ENCODE measurements at regions not wholly inside any gene's neighbourhood (a gene's known extent, or its start where the extent isn't known, plus 50 kb on each side); places are given as distances from the start of the nearest gene placed in this dataset.

DNA sequence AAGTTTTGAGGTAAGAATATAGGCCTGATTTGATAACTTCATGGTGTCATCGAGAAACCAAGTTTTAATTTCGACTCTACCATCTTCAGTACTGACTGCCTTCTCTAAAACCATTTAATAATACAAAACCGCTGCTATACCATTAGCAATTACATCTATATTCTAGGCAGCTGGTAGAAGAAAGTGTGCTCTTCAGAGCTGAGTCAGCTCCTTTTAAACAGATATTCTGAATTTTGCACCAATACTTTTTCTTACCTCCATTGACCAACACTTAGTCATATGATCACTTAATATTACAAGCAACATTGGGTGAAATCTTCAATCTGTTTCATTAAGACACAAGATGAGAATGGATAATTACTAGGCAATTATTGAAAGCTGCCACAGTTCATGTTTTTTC is 1667.8 kb downstream of the PCDH9 start:
- TF ChIP-seq, protein P1, sequence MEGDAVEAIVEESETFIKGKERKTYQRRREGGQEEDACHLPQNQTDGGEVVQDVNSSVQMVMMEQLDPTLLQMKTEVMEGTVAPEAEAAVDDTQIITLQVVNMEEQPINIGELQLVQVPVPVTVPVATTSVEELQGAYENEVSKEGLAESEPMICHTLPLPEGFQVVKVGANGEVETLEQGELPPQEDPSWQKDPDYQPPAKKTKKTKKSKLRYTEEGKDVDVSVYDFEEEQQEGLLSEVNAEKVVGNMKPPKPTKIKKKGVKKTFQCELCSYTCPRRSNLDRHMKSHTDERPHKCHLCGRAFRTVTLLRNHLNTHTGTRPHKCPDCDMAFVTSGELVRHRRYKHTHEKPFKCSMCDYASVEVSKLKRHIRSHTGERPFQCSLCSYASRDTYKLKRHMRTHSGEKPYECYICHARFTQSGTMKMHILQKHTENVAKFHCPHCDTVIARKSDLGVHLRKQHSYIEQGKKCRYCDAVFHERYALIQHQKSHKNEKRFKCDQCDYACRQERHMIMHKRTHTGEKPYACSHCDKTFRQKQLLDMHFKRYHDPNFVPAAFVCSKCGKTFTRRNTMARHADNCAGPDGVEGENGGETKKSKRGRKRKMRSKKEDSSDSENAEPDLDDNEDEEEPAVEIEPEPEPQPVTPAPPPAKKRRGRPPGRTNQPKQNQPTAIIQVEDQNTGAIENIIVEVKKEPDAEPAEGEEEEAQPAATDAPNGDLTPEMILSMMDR (IDR thresholded peaks at IDR 0.05; ENCODE audit: poor library complexity) = no peak
- no peak for TF ChIP-seq EZH2 (IDR thresholded peaks at IDR 0.05; ENCODE audit: borderline replicate concordance)

Data from hepatocyte (in vitro differentiated cells).